IPS-NIHi11 (cell line): ENCODE measurements at regions not wholly inside any gene's neighbourhood (a gene's known extent, or its start where the extent isn't known, plus 50 kb on each side); places are given as distances from the start of the nearest gene placed in this dataset.

ENCODE experiments used
- DNase-seq: peaks from one replicate; pipeline ENCODE4 v3.0.0; 2012; ENCODE audit warnings: mixed read lengths, low spot score

GRCh38 chr4:152269448-152270191 lies 266.3 kb downstream of the FBXW7 start:
- DNase-seq: no peak

GRCh38 chr4:152267811-152268210 lies 268.1 kb downstream of the FBXW7 start:
- no peak for DNase-seq

- no peak for DNase-seq
Observed at GRCh38 chr4:152266831-152267480, 268.9 kb downstream of the FBXW7 start.

- no peak for DNase-seq
Observed at GRCh38 chr4:152265149-152265621, 270.7 kb downstream of the FBXW7 start.

GRCh38 chr4:152264106-152264505 lies 271.8 kb downstream of the FBXW7 start:
- no peak for DNase-seq

- DNase-seq: no peak
Observed at GRCh38 chr4:152259866-152260265, 276.0 kb downstream of the FBXW7 start.

- no peak for DNase-seq
Observed at GRCh38 chr4:152258804-152259708, 276.8 kb downstream of the FBXW7 start.

- DNase-seq: no peak
Observed at GRCh38 chr4:152258391-152258790, 277.5 kb downstream of the FBXW7 start.

GRCh38 chr4:152257601-152258066 lies 278.3 kb downstream of the FBXW7 start:
- DNase-seq: no peak

- DNase-seq: no peak
Observed at GRCh38 chr4:152256996-152257395, 278.9 kb downstream of the FBXW7 start.

- no peak for DNase-seq
Observed at GRCh38 chr4:152255437-152255836, 280.5 kb downstream of the FBXW7 start.

GRCh38 chr4:152248347-152248746 lies 287.5 kb downstream of the FBXW7 start:
- no peak for DNase-seq

- DNase-seq: no peak
Observed at GRCh38 chr4:152247271-152247975, 288.5 kb downstream of the FBXW7 start.

GRCh38 chr4:152246659-152247058 lies 289.2 kb downstream of the FBXW7 start:
- no peak for DNase-seq

- no peak for DNase-seq
Observed at GRCh38 chr4:152245680-152246079, 290.2 kb downstream of the FBXW7 start.

- no peak for DNase-seq
Observed at GRCh38 chr4:152244659-152245058, 291.2 kb downstream of the FBXW7 start.

- DNase-seq: no peak
Observed at GRCh38 chr4:152243896-152244595, 291.8 kb downstream of the FBXW7 start.

- no peak for DNase-seq
Observed at GRCh38 chr4:152243206-152243605, 292.7 kb downstream of the FBXW7 start.

- DNase-seq: no peak
Observed at GRCh38 chr4:152240232-152240631, 295.7 kb downstream of the FBXW7 start.

- DNase-seq: no peak
Observed at GRCh38 chr4:152239216-152239615, 296.7 kb downstream of the FBXW7 start.

- no peak for DNase-seq
Observed at GRCh38 chr4:152236519-152237056, 299.3 kb downstream of the FBXW7 start.
